CD4-positive, alpha-beta T cell treated with Interleukin-4 for 4 hours (primary cell): ENCODE measurements at regions not wholly inside any gene's neighbourhood (a gene's known extent, or its start where the extent isn't known, plus 50 kb on each side); places are given as distances from the start of the nearest gene placed in this dataset.
"Not testable (repeated sequence)": the region's sequence is repeated elsewhere in the genome, so short reads cannot be mapped to it uniquely, and the experiment has no call there.

Experiments used
- DNase-seq: peaks from one replicate; pipeline ENCODE4 v3.0.0-alpha.2; 2020

DNA sequence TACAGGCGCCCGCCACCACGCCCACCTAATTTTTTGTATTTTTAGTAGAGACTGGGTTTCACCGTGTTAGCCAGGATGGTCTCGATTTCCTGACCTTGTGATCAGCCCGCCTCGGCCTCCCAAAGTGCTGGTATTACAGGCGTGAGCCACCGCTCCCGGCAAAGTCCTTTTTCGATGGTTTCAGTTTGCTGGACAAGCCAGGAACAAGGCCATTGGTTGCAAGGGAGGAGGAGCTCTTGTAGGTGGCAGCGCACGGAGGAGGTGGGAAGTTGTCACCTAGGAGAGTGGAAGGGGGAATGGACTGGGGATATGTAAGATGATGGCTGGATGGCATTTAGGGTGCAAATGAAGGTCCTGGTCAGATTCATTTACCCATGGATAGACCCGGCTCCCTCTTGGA lies 218.5 kb upstream of the ATP6AP2 start:
- not testable (repeated sequence) for DNase-seq

DNA sequence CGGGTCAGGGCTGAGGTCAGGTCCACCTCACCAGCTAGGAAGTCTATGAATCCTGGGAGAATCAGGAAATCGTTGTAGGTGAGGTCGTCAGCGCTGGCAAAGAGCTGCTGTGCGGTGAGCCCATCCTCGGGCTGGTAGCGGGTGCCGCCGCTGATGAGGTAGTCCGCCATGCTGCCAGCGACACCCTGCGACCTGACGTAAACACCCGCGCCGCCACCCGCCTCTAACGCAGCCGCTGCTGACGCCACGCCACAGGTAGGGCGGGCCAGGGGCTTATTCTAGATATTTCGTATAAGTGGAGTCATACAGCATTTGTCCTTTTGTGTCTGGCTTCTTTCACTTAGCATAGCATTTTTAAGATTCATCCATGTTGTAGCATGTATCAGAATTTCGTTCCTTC lies 220.2 kb upstream of the ATP6AP2 start:
- DNase-seq = no peak

DNA sequence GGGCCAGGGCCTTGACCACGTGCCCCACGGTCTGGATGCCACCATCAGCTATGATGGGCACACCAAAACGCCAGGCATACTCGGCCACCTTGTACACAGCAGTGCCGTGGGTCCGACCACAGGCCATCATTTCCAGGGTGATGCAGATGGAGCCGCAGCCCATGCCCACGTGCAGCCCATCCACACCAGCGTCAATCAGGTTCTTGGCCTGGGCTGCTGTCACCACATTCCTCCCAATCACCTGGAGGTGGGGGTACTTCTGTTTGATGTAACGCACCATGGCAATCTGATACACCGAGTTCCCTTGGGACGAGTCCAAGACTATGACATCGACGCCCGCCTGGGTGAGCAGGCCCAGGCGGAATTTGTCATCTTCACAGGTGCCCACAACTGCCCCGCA lies 221.2 kb upstream of the ATP6AP2 start:
- no peak for DNase-seq

DNA sequence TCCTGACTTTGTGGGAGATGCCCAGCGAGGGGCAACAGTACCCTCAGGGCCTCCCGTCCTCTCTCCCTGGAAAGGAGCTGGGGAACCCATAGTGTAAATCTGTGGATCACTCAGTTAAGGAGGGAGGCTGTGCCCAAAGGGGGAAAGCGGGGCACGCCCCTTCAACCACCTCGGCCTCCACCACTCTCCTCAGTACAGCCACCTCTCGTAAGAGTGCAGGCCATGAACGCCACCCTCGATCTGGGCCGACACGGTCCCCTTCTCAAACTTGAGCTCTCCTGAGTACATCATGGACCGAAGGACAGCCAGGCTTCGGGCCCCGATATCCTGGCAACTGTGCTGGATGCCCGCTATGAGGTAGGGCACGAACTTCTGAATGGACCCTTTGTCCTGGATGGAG lies 221.8 kb upstream of the ATP6AP2 start:
- no peak for DNase-seq

DNA sequence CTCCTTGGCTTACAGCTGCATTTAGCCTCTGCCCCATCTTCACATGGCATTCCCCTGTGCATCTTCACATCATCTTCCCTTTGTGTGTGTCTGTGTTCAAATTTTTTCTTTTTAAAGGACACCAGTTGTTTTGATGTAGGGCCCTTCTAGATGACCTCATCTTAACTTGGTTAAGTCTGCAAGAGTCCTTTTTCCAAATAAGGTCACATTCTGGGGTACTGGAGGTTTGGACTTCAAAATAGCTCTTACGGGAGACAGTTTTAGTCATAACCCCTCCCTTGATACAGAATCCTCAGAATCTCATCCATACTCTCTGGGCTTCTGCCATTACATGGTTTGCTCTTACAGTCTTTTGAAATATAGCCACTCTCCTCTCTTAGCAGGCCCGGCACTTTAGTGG lies 231.5 kb upstream of the ATP6AP2 start:
- no peak for DNase-seq

DNA sequence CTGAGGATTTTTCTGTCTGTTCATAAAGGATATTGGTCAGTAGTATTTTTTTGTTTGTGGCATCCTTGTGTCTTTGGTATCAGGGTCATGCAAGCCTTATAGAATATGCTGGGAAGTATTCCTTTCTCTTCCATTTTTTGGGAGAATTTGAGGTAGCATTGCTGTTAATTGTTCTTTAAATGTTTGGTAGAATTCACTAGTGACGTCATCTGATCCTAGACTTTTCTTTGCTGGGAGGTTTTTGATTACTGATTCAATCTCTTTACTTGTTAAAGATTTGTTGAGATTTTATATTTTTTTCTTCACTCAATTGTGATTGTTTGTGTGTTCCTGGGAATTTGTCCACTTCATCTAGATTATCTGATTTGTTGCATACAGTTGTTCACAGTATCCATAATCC lies 234.4 kb upstream of the ATP6AP2 start:
- DNase-seq = no peak

DNA sequence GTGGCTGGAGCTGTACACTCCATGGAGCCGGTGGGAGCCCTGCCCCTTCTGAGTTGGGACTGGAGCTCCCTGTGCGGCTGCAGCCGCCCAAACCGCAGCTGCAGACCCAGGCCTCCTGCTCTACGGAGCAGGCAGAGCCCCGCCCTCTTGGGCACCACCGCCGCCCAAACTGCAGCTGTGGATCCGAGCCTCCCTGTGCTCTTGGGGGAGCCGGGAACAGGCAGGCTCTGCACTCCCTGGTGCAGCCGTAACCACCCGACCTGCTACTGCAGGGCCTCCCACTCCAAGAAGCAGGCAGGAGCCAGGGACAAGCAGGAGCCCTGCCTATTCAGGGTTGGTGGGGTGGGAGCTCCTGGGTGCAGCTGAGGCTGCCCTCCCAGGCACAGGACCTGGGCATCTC lies 237.5 kb upstream of the ATP6AP2 start:
- no peak for DNase-seq

DNA sequence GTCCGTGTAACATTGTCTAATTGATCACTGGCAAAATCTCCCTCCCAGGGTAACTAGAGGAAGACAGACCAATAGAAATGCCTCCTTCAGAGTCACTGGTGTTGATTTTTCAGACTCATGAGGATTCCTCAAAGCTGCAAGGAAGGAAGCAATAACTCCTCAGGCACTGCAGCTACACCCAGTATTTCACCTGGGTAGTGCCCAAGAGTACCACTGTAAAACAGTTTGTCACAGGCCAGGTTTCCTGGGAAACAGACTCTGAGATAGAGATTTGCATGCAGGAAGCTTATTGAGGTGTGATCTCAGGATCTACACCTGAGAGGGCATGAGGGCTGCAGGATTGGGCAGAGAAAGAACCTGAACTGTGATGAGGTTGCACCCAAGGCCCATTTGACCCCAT lies 240.7 kb upstream of the ATP6AP2 start:
- no peak for DNase-seq

DNA sequence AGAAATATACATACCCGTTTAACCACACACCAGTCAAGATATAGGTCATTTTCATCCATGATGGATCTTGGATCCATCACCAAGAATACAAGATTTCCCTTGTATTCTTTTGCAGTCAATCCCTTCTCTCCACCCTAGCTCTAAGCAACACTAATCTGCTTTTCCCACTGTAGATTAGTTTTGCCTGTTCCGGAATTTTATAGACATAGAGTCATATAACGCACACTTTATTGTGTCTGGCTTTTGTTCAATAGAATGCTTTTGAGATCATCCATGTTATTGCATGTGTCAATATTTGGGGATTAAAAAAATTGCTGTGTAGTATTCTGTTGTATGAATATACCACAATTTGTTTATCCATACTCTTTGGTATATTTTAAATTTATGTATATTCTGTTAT lies 235.6 kb upstream of the BCOR start:
- no peak for DNase-seq

DNA sequence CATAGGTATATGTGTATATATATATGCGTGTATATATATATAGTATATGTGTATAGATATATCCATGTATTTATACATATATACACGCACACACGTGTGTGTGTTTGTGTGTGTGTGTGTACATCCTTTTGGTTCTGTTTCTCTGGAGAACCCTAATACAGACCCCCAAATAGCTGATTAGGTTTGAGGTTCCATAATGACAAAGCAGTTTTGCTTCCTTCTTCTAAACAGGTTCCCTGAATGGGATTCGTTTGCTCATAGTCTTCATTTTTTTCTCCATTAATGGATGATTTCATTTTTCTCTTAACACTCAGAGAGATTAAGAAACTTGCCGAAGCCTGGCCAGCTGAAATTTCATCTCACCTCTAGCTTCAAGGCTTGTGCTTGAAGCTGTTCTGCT lies 234.0 kb upstream of the BCOR start:
- no peak for DNase-seq

DNA sequence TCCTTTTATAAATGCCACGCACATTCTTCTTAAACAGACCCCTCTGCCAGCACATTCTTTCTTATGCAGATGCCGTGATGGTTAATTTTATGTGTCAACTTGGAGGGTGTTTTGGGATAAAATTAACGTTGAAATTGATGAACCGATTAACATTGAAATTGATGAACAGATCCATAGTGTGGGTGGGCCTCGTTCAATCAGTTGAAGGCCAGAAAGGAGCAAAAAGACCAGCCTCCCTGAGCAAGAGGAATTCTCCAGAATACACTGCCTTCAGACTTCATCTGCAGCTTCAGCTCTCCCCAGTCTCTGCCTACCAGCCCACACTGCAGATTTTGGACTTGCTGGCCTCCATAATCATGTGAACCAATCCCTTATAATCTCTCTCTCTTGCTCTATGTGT lies 233.6 kb upstream of the BCOR start:
- no peak for DNase-seq

DNA sequence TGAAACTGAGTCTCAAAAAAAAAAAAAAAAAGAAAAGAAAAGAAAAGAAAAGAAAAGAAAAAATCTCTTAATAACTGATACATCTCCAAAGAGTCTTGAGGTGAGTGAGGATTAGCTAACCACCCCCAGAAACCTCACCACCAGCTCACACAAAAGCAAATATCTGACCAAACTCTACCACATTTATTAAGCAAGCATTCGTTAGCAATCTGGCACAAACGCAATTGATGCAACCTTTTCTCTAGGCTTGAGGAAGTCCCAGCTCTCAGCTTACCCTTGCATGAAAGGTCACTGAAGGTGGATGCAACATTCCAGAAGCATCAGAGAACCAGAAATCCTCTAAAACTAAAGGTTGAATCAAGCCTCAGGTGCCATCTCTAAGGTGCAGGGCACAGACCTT lies 231.9 kb upstream of the BCOR start:
- DNase-seq = no peak

DNA sequence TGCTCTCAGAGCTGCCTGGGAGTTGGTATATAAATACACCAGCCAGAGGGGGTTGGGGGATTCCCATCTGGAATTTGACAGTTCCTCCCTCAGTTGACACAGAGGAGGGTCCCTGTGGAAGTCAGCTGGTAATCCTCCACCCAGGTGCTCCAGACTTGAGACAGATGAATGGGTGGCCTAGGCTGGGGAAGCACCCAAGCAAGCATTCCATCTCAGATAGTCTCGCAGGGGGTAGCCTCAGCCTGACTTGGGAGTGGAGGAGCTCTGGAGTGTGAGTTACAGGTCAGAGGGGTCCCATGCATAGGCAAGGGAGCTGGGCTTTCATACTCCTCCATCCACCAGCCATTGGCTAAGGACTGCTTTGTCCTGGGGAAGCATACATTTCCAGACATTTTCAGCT lies 229.3 kb upstream of the BCOR start:
- no peak for DNase-seq

DNA sequence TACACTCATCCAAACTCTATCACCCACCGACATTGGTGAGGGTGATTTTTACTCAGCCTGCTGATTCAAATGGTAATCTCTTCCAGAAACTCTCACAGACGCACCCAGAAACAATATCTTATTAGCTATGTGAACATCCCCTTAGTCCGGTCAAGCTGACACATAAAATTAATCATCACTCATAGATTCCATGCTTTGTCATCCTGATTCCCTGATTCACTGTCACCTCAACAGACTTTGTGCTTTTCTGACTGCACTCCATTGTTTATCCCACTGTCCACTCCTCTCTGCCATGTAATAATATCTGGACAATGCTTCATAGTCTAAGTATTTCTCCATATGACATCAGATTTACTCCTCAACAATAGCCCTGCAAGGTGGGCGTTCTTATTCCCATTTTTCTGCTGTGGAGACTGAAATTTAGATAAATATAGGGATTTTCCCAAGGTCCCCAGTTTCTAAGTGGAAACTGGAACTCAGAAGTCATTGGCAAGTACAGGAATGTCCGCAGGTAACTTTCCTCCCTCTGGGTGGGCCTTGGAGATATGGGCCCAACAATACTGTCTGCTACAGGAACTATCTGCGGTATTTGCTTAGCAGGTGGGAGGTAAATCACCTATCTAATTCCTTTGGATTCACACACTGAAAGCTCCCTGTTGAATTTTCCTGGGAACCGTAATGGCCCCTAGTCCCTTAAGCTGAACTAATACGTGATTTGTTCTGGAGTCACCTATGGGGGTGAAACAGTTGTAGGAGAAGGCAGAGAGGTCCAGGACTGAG lies 228.6 kb upstream of the BCOR start:
- DNase-seq = no peak

DNA sequence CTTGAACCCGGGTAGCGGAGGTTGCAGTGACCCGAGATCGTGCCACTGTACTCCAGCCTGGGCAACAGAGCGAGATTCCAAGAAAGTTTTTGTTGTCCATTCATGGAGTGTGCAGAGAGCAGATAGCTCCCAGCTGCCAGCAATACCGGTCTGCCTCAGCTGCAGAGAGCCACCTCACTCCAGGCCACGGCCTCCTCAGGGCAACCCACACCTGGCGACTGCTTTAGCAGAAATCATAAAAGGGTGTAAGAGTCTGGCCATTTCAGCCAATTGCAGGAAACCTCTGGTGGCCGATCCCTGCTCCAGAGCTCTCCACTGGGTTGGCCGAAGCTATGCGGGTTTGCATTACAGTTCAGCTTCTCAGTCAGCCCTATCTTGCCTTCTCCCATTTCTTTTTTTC lies 227.4 kb upstream of the BCOR start:
- DNase-seq = no peak

DNA sequence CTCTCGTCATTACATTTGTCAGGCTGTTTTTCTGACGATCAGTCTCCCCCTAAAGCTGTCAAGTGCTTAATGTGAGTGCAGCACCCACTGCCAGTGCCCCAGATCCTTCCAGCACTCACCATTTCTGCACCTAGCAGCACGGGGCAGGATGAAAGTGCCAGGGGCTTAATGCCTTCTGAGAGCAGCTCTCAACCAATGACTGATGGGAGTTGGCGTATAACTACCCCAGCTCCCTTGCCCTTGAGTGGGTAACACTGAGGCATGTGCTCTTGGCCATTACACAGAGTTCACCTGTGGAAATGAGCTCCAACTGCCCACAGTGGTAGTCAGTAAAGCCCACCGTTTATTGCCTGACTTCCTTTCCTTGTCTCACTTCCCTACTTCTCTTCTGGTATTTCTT lies 226.2 kb upstream of the BCOR start:
- no peak for DNase-seq

DNA sequence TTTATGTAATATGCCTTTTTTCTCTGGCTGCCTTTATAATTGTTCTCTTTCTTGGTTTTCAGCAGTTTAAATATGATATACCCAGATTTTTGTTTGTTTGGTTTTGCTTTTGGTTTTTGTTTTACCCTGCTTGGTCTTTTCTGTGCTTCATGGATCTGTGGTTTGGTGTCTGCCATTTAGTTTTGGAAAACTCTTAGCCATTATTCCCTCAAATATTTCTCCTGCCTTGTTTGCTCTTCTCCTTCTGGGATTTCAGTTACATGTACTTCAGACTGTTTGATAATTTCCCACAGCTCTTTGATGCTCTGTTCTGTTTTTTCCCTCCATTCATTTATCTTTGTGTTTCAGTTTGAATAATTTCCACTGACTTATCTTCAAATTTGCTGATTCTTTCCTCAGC lies 223.1 kb upstream of the BCOR start:
- no peak for DNase-seq

DNA sequence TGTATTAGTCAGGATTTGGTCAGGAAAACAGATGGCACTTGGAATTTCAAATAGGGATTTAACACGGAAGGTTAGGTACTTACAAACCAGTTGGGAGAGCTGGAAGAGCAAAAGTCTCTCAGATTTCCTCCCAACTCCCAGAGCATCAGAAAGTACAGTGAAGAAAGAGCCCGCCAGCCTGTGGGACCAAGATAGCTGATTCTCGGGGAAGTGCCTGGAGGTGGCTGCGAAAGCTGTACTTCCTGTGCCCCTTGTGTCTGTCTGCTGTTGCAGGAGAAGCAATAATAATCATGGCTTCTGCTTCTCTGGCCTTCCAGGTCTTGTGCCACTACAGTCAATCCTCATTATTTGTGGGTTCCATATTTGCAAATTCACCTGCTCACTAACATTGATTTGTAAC lies 221.0 kb upstream of the BCOR start:
- no peak for DNase-seq

DNA sequence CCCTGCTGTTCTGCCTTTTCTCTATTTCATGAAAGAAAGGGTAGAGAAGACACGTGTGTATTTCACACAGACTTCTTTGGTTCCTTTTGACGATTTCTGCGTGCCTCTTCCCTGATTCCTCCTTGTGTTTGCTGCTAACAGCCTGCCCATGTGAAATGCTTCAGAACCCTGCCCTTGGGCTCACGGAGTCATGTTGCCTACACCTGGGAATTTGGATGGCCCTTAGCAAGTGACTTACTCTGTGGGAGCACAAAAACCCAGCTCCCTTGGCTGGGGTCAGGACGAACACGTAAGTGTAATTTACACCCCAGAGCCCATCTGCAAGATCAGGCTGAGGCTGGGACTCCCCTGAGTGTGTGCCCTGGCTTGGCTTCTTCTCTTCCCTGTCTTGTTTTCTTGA lies 220.3 kb upstream of the BCOR start:
- DNase-seq = no peak

DNA sequence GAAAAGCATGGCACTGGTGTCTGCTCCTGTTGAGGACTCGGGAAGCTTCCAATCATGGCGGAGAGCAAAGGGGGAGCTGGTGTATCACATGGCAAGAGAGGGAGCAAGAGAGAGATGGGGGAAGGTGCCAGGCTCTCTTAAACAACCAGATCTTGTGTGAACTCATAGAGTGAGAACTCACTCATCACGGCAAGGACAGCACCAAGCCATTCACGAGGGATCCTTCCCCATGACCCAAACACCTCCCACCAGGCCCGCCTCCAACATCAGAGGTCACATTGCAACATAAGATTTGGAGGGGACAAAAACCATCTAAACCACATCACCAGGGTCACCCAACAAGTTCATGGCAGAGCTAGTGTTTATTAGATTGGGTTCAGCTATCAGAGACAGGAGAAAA lies 218.7 kb upstream of the BCOR start:
- no peak for DNase-seq

DNA sequence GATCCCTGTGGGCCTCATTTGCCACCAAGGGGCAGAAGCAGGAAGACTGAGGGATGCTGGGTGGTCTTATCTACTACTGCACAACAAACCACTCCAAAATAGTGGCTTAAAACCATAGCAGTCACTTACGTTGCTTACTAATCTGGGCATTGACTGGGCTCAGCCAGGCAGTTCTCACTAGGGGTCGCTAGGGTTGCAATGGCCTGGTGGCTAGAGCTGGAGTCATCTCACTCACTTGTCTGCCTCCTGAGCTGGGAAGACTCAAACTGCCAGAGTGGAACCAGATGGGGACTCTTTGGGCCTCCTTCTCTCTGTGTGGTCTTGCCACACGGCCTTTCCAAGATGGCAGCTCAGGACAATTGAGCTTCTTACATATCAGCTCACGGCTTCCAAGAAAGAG lies 216.3 kb upstream of the BCOR start:
- no peak for DNase-seq

DNA sequence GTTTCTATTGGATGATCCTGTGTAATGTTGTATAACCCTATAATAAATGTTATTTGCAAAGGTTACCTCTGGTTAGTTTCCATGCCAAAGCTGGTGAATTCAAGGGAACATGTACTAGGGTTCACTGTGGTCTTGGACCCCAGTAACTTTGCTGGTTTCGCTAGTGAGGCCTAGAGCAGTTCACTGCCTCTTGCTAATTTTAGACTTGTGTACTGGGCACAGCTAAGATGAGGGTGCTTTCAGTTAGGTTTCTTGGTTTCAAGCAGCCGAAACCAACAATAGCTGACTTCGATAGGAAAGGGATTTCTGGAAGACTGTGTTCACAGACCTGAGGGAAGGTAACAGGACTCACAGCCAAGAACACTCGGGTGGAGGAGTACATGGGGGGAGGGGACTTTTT lies 215.5 kb upstream of the BCOR start:
- no peak for DNase-seq

DNA sequence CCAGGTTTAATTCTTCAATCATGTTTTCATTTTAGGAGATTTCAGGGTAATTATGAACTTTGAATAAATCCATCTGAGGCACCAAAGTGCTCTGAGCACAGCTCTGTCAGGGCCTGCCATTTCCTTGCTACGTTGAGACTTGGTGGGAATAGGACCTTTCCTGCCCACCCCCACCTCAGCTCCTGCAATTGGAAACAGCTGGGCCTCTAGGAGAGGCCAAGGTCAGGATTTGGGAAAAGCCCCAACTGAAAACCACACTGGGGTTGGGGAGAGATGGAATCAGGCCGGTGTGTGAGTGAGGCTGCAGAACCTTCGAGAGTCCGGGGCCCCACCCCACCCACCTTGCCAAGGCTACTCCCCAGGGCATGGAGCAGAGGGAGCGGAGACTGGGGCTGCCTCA lies 212.7 kb upstream of the BCOR start:
- DNase-seq = no peak

DNA sequence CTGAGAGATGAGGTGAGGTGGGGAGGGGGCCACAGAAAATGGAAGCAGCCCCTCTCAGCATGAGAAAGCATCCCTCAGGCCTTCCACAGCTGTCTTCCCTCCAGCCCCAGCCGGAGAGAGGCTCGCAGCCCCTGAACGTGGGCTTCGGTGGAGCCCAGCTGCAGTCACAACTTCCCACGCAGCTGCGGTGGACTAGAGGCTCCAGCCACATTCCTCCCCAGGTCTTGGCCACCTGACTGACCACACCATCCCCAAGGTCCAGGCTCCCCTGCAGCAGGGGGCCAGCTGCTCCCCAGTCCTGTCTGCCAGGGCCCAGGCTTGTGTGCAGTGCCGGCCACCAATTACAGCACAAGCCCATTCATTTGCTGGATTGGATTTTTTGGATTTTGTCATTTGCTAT lies 212.3 kb upstream of the BCOR start:
- no peak for DNase-seq

DNA sequence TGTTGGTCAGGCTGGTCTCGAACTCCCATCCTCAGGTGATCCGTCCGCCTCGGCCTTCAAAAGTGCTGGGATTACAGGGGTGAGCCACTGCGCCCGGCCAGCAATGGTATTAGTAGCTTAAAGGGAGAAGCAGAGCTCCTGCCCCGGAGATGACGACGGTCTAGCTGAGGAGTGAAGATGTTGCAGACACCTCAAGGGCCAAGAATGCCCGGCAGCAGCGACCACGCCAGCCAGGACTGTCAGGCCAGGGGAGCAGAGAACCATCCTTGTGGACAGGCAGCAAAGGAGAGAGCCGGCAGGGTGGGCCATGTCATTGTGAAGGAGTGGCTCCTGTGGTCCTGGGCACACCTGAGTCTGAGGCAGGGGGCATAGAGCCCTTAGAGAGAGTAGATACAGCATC lies 210.1 kb upstream of the BCOR start:
- DNase-seq = no peak

DNA sequence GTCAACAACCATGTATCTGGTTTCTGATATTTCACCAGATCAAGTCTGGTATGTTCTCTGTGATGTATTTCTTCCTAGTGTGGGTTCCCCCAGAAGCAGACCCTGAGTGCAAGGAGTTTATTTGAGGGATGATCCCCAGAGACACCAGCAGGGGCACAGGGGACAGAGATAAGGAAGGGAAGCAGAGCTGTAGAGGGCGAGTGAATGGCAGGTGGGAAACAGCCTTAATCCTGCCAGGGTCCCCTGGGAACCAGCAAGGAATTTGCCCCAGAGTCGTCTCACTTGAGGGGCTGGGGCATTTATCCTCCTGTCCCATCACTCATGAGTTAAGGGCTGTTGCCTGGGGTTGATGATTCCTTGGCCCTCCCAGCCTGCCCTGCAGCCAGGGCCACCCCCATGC lies 206.4 kb upstream of the BCOR start:
- DNase-seq = no peak
